H1 (cell line): ENCODE measurements at regions not wholly inside any gene's neighbourhood (a gene's known extent, or its start where the extent isn't known, plus 50 kb on each side); places are given as distances from the start of the nearest gene placed in this dataset.

Source experiments
- CTCF ChIA-PET: fragments of 300-600 bp; sonication (Branson Sonifier 250); formaldehyde crosslinking; loops from one replicate; lab custom pipeline; 2021; ENCODE audit not compliant: partially characterized antibody; lab: Charles Lee
- POLR2A ChIA-PET: fragments of 300-600 bp; sonication (Branson Sonifier 250); formaldehyde crosslinking; loops from one replicate; lab custom pipeline; 2021; ENCODE audit warnings: inconsistent platforms; ENCODE audit not compliant: partially characterized antibody; lab: Charles Lee
- DNase-seq, 2 experiments: peaks; one replicate each; pipeline versions ENCODE4 v3.0.0 to v3.0.0-alpha.2; 2010 to 2022; ENCODE audit warnings: low spot score in 2 of 2, low read depth in 1 of 2, mixed read lengths in 1 of 2
- FAIRE-seq: peaks from 2 replicates; lab custom pipeline; 2011; peaks lifted over from hg19 to GRCh38; lab: Jason Lieb, UNC
- H2AFZ ChIP-seq: 2 replicates; pipeline ENCODE4 v1.8.1; 2012; ENCODE audit warnings: low read length, inconsistent platforms
- H2AK5ac ChIP-seq: 2 replicates; pipeline ENCODE4 v1.6.1; 2013; ENCODE audit warnings: low read depth, low read length
- H2BK120ac ChIP-seq: replicated peaks from 2 replicates; pipeline ENCODE3; 2013; ENCODE audit warnings: low read depth, low read length, inconsistent platforms
- H2BK12ac ChIP-seq: 2 replicates; pipeline ENCODE4 v1.6.1; 2013; ENCODE audit warnings: low read depth, low read length
- H2BK15ac ChIP-seq: 2 replicates; pipeline ENCODE4 v1.6.1; 2013; ENCODE audit warnings: low read length
- H2BK20ac ChIP-seq: 2 replicates; pipeline ENCODE4 v1.6.1; 2013; ENCODE audit warnings: low read length
- H2BK5ac ChIP-seq: 2 replicates; pipeline ENCODE4 v1.6.1; 2013; ENCODE audit warnings: low read depth, low read length
- H3K14ac ChIP-seq: 2 replicates; pipeline ENCODE4 v1.6.1; 2013; ENCODE audit warnings: inconsistent platforms; ENCODE audit not compliant: insufficient read length
- H3K18ac ChIP-seq: 2 replicates; pipeline ENCODE4 v1.6.1; 2013; ENCODE audit warnings: low read length; ENCODE audit errors: extremely low read depth
- H3K23ac ChIP-seq: 2 replicates; pipeline ENCODE4 v1.6.1; 2013; ENCODE audit warnings: inconsistent platforms; ENCODE audit not compliant: insufficient read length
- H3K23me2 ChIP-seq: 2 replicates; pipeline ENCODE4 v1.6.1; 2013; ENCODE audit warnings: low read depth, low read length
- H3K27ac ChIP-seq: 2 replicates; pipeline ENCODE4 v1.6.1; 2011; ENCODE audit warnings: low read depth, low read length, inconsistent platforms
- H3K27me3 ChIP-seq, 4 experiments: replicated peaks in 1 of 4; 1 replicate in 1 of 4; 2 replicates in 3 of 4; pipeline versions ENCODE4 v1.6.1 to v1.8.1; 2011 to 2013; ENCODE audit warnings: low read length in 3 of 4, mild to moderate bottlenecking in 3 of 4, inconsistent platforms in 2 of 4, mixed read lengths in 2 of 4, moderate library complexity in 1 of 4; ENCODE audit not compliant: control insufficient read depth in 3 of 4, insufficient read depth in 3 of 4; ENCODE audit errors: extremely low read depth in 1 of 4
- H3K36me3 ChIP-seq, 4 experiments: 2 replicates each; pipeline versions ENCODE4 v1.6.1 to v1.8.1; 2011 to 2013; ENCODE audit warnings: mild to moderate bottlenecking in 4 of 4, low read length in 3 of 4, moderate library complexity in 2 of 4, control low read depth in 1 of 4, inconsistent platforms in 1 of 4; ENCODE audit not compliant: insufficient read depth in 4 of 4, control insufficient read depth in 2 of 4
- H3K4ac ChIP-seq: replicated peaks from 2 replicates; pipeline ENCODE3; 2013; ENCODE audit warnings: low read length, low read depth, mixed read lengths, inconsistent platforms; ENCODE audit not compliant: insufficient read length
- H3K4me1 ChIP-seq, 4 experiments: replicated peaks in 1 of 4; 1 replicate in 1 of 4; 2 replicates in 3 of 4; pipeline versions ENCODE4 v1.6.1 to v1.8.1; 2011 to 2013; ENCODE audit warnings: low read length in 3 of 4, inconsistent platforms in 2 of 4, mixed read lengths in 1 of 4; ENCODE audit not compliant: insufficient read depth in 4 of 4, control insufficient read depth in 3 of 4
- H3K4me2 ChIP-seq, 2 experiments: 2 replicates each; pipeline versions ENCODE4 v1.6.1 to v1.8.1; 2011 to 2013; ENCODE audit warnings: low read depth in 2 of 2, low read length in 2 of 2, control low read depth in 1 of 2, inconsistent platforms in 1 of 2, mild to moderate bottlenecking in 1 of 2; ENCODE audit not compliant: insufficient read depth in 1 of 2
- H3K4me3 ChIP-seq, 4 experiments: fragments of 200-600, 300-600 bp in 1 of 4; sonication (generic), shearing (Covaris generic), sonication (Bioruptor Twin) in 1 of 4; 2 replicates each; pipeline versions ENCODE4 v1.5.1 to v1.8.1; 2011 to 2016; ENCODE audit warnings: low read length in 4 of 4, low read depth in 3 of 4, control low read depth in 2 of 4, inconsistent platforms in 2 of 4, mild to moderate bottlenecking in 2 of 4, mixed read lengths in 1 of 4, moderate library complexity in 1 of 4; ENCODE audit not compliant: insufficient read depth in 2 of 4; ENCODE audit errors: extremely low read depth in 1 of 4
- H3K56ac ChIP-seq: replicated peaks from 2 replicates; pipeline ENCODE3; 2013; ENCODE audit warnings: low read depth, mild to moderate bottlenecking, mixed read lengths, low read length, inconsistent platforms; ENCODE audit not compliant: insufficient read length
- H3K79me1 ChIP-seq: 2 replicates; pipeline ENCODE4 v1.6.1; 2013; ENCODE audit warnings: low read depth, low read length, control low read depth
- H3K79me2 ChIP-seq, 2 experiments: 2 replicates each; pipeline versions ENCODE4 v1.6.1 to v1.8.1; 2012 to 2013; ENCODE audit warnings: low read length in 2 of 2, mild to moderate bottlenecking in 2 of 2, inconsistent platforms in 1 of 2; ENCODE audit not compliant: insufficient read depth in 2 of 2, control insufficient read depth in 1 of 2
- H3K9ac ChIP-seq, 4 experiments: replicated peaks in 1 of 4; 1 replicate in 1 of 4; 2 replicates in 3 of 4; pipeline versions ENCODE4 v1.6.1 to v1.8.1; 2011 to 2013; ENCODE audit warnings: low read depth in 3 of 4, low read length in 3 of 4, control low read depth in 2 of 4, mild to moderate bottlenecking in 2 of 4, moderate library complexity in 2 of 4, inconsistent platforms in 1 of 4; ENCODE audit errors: extremely low read depth in 1 of 4
- H3K9me3 ChIP-seq, 2 experiments: 2 replicates each; pipeline versions ENCODE4 v1.6.1 to v1.8.1; 2012 to 2013; ENCODE audit warnings: mild to moderate bottlenecking in 2 of 2, moderate library complexity in 2 of 2, control low read depth in 1 of 2, inconsistent platforms in 1 of 2, low read depth in 1 of 2, low read length in 1 of 2, mixed read lengths in 1 of 2; ENCODE audit not compliant: insufficient read depth in 2 of 2
- H4K20me1 ChIP-seq, 2 experiments: replicated peaks in 1 of 2; 2 replicates each; pipeline versions ENCODE3 to v1.8.1; 2011 to 2013; ENCODE audit warnings: inconsistent platforms in 2 of 2, low read length in 2 of 2, mild to moderate bottlenecking in 1 of 2; ENCODE audit not compliant: insufficient read depth in 2 of 2, control insufficient read depth in 1 of 2
- H4K5ac ChIP-seq: 2 replicates; pipeline ENCODE4 v1.6.1; 2013; ENCODE audit warnings: low read length, low read depth, mixed read lengths, inconsistent platforms; ENCODE audit not compliant: insufficient read length
- H4K8ac ChIP-seq: 2 replicates; pipeline ENCODE4 v1.8.0; 2013; ENCODE audit warnings: mild to moderate bottlenecking, moderate library complexity, low read length, inconsistent platforms; ENCODE audit not compliant: insufficient read depth; ENCODE audit errors: extremely low read depth
- H4K91ac ChIP-seq: replicated peaks from 2 replicates; pipeline ENCODE3; 2013; ENCODE audit warnings: low read length, mixed read lengths, inconsistent platforms; ENCODE audit not compliant: insufficient read length
- JUND ChIP-seq: IDR thresholded peaks from 2 replicates; pipeline ENCODE4 v1.6.1; 2011; ENCODE audit warnings: mild to moderate bottlenecking, improper control_type of control experiment, low read length
- POU5F1 ChIP-seq: IDR thresholded peaks from 2 replicates; pipeline ENCODE4 v1.6.1; 2011; ENCODE audit warnings: low read depth, mild to moderate bottlenecking, low read length, moderate library complexity
- SRF ChIP-seq: IDR thresholded peaks from 2 replicates; pipeline ENCODE4 v1.6.1; 2011; ENCODE audit warnings: mild to moderate bottlenecking, low read depth, low read length, moderate library complexity
- WGBS, 2 experiments: shearing (Covaris generic) in 1 of 2; methylation state at CpG; one replicate each; pipeline versions ENCODE4 v1.1.6 to v1.1.7; 2013 to 2015; ENCODE audit warnings: low lambda C conversion rate in 2 of 2, mixed read lengths in 2 of 2, inconsistent platforms in 1 of 2, low coverage in 1 of 2, missing lambda C conversion rate in 1 of 2; ENCODE audit not compliant: insufficient replicate concordance in 2 of 2, insufficient coverage in 1 of 2, insufficient read length in 1 of 2; ENCODE audit errors: extremely low coverage in 1 of 2, missing lambda C conversion rate in 1 of 2; 5-methylcytosine and 5-hydroxymethylcytosine counted together

GRCh38 chr22:49099089-49099488 is 728.6 kb downstream of the BRD1 start:
- FAIRE-seq, result no peak
- H4K91ac ChIP-seq, result no peak overlapping the region

More at GRCh38 chr22:49099089-49099488, 728.6 kb downstream of the BRD1 start:
- no peak overlapping the region for H3K18ac ChIP-seq
- H3K56ac ChIP-seq, result no peak overlapping the region
- no peaks in the 10 kb centered on the region for H3K9me3 ChIP-seq
- H3K79me1 ChIP-seq, result no peaks in the 10 kb centered on the region
- H3K14ac ChIP-seq, result no peak overlapping the region
- H2BK12ac ChIP-seq, result no peak overlapping the region
- no peaks in the 10 kb centered on the region for H3K27me3 ChIP-seq
- peaks cover 3% of the 10 kb centered on the region; the same call in 1 of the 2 replicates for H3K23me2 ChIP-seq
- H3K79me2 ChIP-seq, result no peaks in the 10 kb centered on the region
- H2BK120ac ChIP-seq, result no peak overlapping the region
- DNase-seq, result no peak
- no peak overlapping the region for H3K4me2 ChIP-seq
- H4K20me1 ChIP-seq, result peaks cover 0 to 4% of the 10 kb centered on the region in 2 experiments
- H4K5ac ChIP-seq, result no peak overlapping the region
- TF ChIP-seq POU5F1 (no peak), JUND (no peak), SRF (no peak)
- no peaks in the 10 kb centered on the region for H3K4me1 ChIP-seq
- WGBS, 2 experiments, result 91% methylated on average over 14 of the region's 14 CpGs; no CpG with 5 or more reads in 1 of the 2 experiments
- no peak overlapping the region for H2BK5ac ChIP-seq
- no peak overlapping the region for H2BK15ac ChIP-seq
- H3K36me3 ChIP-seq, result no peaks in the 10 kb centered on the region; a peak in 1 of 8 replicates
- no peak overlapping the region for H2AK5ac ChIP-seq
- no peak overlapping the region for H3K9ac ChIP-seq
- no peak overlapping the region for H2BK20ac ChIP-seq
- no peak overlapping the region for H3K23ac ChIP-seq
- no peak overlapping the region for H3K4me3 ChIP-seq
- ChIA-PET CTCF (no interaction called here), POLR2A (no interaction called here)
- no peak overlapping the region for H3K27ac ChIP-seq
- no peak overlapping the region for H2AFZ ChIP-seq
- H4K8ac ChIP-seq, result no peak overlapping the region
- no peak overlapping the region for H3K4ac ChIP-seq
